Mucosa of descending colon (tissue), 3 donors: ENCODE measurements at regions not wholly inside any gene's neighbourhood (a gene's known extent, or its start where the extent isn't known, plus 50 kb on each side); places are given as distances from the start of the nearest gene placed in this dataset.

Experiments used
- ATAC-seq: fragments of 200-7000 bp; cut with Tn5 transposase; one replicate; pipeline ENCODE4 v1.9.1; 2020; ENCODE audit warnings: mild to moderate bottlenecking, moderate library complexity
- DNase-seq, 3 donors: peaks; one replicate each; pipeline ENCODE4 v3.0.0-alpha.2; 2020
- H3K36me3 ChIP-seq: fragments of 200-600 bp; one replicate; pipeline ENCODE4 v1.8.0; 2021; ENCODE audit warnings: low read depth, mild to moderate bottlenecking
- H3K4me1 ChIP-seq: fragments of 200-600 bp; one replicate; pipeline ENCODE4 v1.8.0; 2021; ENCODE audit warnings: low read depth, mild to moderate bottlenecking
- H3K4me3 ChIP-seq: fragments of 200-600 bp; one replicate; pipeline ENCODE4 v1.8.0; 2021; ENCODE audit warnings: mild to moderate bottlenecking
- H3K9me3 ChIP-seq: fragments of 200-600 bp; one replicate; pipeline ENCODE4 v1.8.0; 2021; ENCODE audit warnings: mild to moderate bottlenecking
- CTCF ChIP-seq: fragments of 200-600 bp; IDR thresholded peaks from one replicate; pipeline ENCODE4 v1.8.0; 2022; ENCODE audit warnings: antibody characterized with exemption, mild to moderate bottlenecking
- intact Hi-C, 2 donors: fragments of 100-400 bp; cut with DNase I in 1 of 2; cut with micrococcal nuclease in 1 of 2; formaldehyde crosslinking; loops; one replicate each; pipeline versions ENCODE4 v1.11.0 to v1.11.1; 2022; cut with DNase I, micrococcal nuclease
- donor health status: DM: no; HTN: no; CAD: no; lungs with moderate emphysema.
- donor health status: DM: no; HTN: no; CAD: no.
- donor health status: DM: no; HTN: yes; CAD: no.

GRCh38 chr1:87993051-87993450, 664.4 kb downstream of the LMO4 start:
- DNase-seq (no peak), ATAC-seq (no peak)
- no peaks in the 10 kb centered on the region for H3K9me3 ChIP-seq
- intact Hi-C loops: no loop called here
- no peak overlapping the region for H3K4me3 ChIP-seq
- H3K4me1 ChIP-seq: no peaks in the 10 kb centered on the region
- no peak for TF ChIP-seq CTCF
- no peaks in the 10 kb centered on the region for H3K36me3 ChIP-seq

- intact Hi-C loops: no loop called here
- Histone ChIP-seq H3K4me1 (no peaks in the 10 kb centered on the region), H3K4me3 (no peak overlapping the region), H3K36me3 (no peaks in the 10 kb centered on the region), H3K9me3 (no peaks in the 10 kb centered on the region)
- TF ChIP-seq CTCF: no peak
- ATAC-seq (no peak), DNase-seq (no peak)
Observed at GRCh38 chr1:87999852-88000251, 671.2 kb downstream of the LMO4 start.

- DNase-seq (no peak), ATAC-seq (no peak)
- Histone ChIP-seq H3K4me1 (no peaks in the 10 kb centered on the region), H3K36me3 (no peaks in the 10 kb centered on the region), H3K4me3 (no peak overlapping the region), H3K9me3 (no peaks in the 10 kb centered on the region)
- no peak for TF ChIP-seq CTCF
- intact Hi-C loops: no loop called here
Observed at GRCh38 chr1:88001460-88001859, 672.8 kb downstream of the LMO4 start.

GRCh38 chr1:88003255-88003654, 674.6 kb downstream of the LMO4 start:
- no peaks in the 10 kb centered on the region for H3K9me3 ChIP-seq
- H3K36me3 ChIP-seq: no peaks in the 10 kb centered on the region
- no peak overlapping the region for H3K4me3 ChIP-seq
- no peaks in the 10 kb centered on the region for H3K4me1 ChIP-seq
- TF ChIP-seq CTCF: no peak
- intact Hi-C loops: no loop called here
- DNase-seq (no peak), ATAC-seq (no peak)

- Histone ChIP-seq H3K4me1 (no peaks in the 10 kb centered on the region), H3K9me3 (no peaks in the 10 kb centered on the region), H3K36me3 (no peaks in the 10 kb centered on the region), H3K4me3 (no peak overlapping the region)
- DNase-seq (no peak), ATAC-seq (no peak)
- intact Hi-C loops: no loop called here
- TF ChIP-seq CTCF: no peak
Observed at GRCh38 chr1:88009916-88010315, 674.2 kb upstream of the PKN2 start.

GRCh38 chr1:88013485-88013884, 670.6 kb upstream of the PKN2 start:
- Histone ChIP-seq H3K36me3 (no peaks in the 10 kb centered on the region), H3K9me3 (no peaks in the 10 kb centered on the region), H3K4me3 (no peak overlapping the region), H3K4me1 (no peaks in the 10 kb centered on the region)
- intact Hi-C loops: no loop called here
- no peak for TF ChIP-seq CTCF
- DNase-seq (no peak), ATAC-seq (no peak)
